Mesothelial cell of epicardium (in vitro differentiated cells): ENCODE measurements at regions not wholly inside any gene's neighbourhood (a gene's known extent, or its start where the extent isn't known, plus 50 kb on each side); places are given as distances from the start of the nearest gene placed in this dataset.

ENCODE experiments used
- DNase-seq, 2 experiments: peaks; one replicate each; pipeline ENCODE4 v3.0.0; 2021; ENCODE audit warnings: low spot score in 2 of 2; ENCODE audit not compliant: unreplicated experiment in 2 of 2
- H3K27ac Mint-ChIP-seq: 2 replicates; pipeline ENCODE4 v1.8.0; 2021; ENCODE audit warnings: mixed read lengths
- H3K27me3 Mint-ChIP-seq: 2 replicates; pipeline ENCODE4 v1.8.0; 2021; ENCODE audit warnings: low read depth, mixed read lengths
- H3K36me3 Mint-ChIP-seq: 2 replicates; pipeline ENCODE4 v1.8.0; 2021; ENCODE audit warnings: mixed read lengths
- H3K4me1 Mint-ChIP-seq: 2 replicates; pipeline ENCODE4 v1.8.0; 2021; ENCODE audit warnings: mixed read lengths
- H3K4me3 Mint-ChIP-seq: 2 replicates; pipeline ENCODE4 v1.8.0; 2021; ENCODE audit warnings: mild to moderate bottlenecking, moderate library complexity, mixed read lengths
- H3K9me3 Mint-ChIP-seq: 2 replicates; pipeline ENCODE4 v1.8.0; 2021; ENCODE audit warnings: mixed read lengths
- TF ChIP-seq, protein P1 (sequence below): fragments of 200-600 bp; sonication (generic); IDR thresholded peaks from one replicate; pipeline ENCODE4 v1.5.0; 2021; ENCODE audit warnings: antibody characterized with exemption; ENCODE audit not compliant: unreplicated experiment

DNA sequence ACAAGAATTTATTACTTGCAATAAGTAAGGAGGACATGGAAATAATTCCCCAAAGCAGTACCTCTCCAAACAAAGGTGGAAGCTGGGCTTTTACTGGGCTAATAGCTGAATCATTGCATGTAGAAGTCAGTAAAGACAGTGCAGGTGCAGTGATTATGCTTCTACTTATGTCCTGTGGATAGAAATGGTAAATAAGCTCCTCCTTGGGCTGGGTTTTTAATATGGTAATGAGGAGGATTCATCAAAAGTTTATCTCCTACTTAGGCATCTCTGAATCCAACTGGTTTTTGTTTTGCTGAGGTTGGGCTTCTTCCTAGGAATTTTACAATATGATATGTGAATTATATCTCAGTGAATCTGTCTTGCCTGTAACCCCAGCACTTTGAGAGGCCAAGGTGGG, 297.4 kb upstream of the MC4R start:
- TF ChIP-seq, protein P1, sequence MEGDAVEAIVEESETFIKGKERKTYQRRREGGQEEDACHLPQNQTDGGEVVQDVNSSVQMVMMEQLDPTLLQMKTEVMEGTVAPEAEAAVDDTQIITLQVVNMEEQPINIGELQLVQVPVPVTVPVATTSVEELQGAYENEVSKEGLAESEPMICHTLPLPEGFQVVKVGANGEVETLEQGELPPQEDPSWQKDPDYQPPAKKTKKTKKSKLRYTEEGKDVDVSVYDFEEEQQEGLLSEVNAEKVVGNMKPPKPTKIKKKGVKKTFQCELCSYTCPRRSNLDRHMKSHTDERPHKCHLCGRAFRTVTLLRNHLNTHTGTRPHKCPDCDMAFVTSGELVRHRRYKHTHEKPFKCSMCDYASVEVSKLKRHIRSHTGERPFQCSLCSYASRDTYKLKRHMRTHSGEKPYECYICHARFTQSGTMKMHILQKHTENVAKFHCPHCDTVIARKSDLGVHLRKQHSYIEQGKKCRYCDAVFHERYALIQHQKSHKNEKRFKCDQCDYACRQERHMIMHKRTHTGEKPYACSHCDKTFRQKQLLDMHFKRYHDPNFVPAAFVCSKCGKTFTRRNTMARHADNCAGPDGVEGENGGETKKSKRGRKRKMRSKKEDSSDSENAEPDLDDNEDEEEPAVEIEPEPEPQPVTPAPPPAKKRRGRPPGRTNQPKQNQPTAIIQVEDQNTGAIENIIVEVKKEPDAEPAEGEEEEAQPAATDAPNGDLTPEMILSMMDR = no peak
- H3K36me3 Mint-ChIP-seq = no peaks in the 10 kb centered on the region
- no peaks in the 10 kb centered on the region for H3K4me1 Mint-ChIP-seq
- H3K4me3 Mint-ChIP-seq = no peak overlapping the region
- peaks cover 4% of the 10 kb centered on the region for H3K27me3 Mint-ChIP-seq
- no peak overlapping the region for H3K27ac Mint-ChIP-seq
- no peaks in the 10 kb centered on the region for H3K9me3 Mint-ChIP-seq
- DNase-seq = no peak

DNA sequence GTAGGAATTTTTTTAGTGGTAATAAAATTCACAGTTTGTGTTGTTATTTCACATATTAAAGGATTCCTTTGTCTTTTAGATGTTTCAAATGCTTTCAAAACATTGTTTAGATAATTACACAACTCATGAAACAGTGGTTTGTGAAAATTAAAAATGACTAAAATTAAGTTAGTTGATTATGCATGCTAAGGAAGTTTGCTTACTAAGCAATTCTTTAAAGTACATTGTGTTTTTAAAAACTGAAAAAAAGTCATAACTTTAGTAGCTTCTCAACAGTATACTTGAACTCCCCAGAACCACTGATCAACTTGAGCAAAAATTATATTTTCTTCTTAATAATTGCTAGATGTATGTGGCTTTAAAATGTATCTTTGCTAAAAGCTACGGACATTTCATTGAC, 298.4 kb upstream of the MC4R start:
- Mint-ChIP-seq H3K36me3 (no peaks in the 10 kb centered on the region), H3K4me1 (no peaks in the 10 kb centered on the region), H3K27ac (no peak overlapping the region), H3K27me3 (peaks cover 4% of the 10 kb centered on the region), H3K9me3 (no peaks in the 10 kb centered on the region), H3K4me3 (no peak overlapping the region)
- no peak for DNase-seq
- TF ChIP-seq, protein P1 = no peak

DNA sequence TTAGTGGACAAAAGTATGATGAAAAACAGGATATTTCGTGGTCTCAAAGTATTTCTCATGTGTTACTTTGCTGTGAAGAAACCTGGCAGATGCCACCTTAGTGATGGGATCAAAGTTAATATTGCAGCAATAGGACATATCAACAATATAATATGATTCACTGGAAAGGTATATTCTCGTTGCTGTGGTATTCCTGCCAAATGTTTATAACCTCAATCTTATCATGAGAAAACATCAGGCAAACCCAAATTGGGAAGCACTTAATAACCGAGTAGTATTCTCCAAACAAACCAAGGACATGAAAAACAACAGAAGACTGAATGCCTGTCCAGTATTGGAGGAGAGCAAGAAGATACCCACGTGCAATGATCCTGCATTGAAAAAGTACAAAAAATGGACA, 302.6 kb upstream of the MC4R start:
- Mint-ChIP-seq H3K27ac (no peak overlapping the region), H3K9me3 (no peaks in the 10 kb centered on the region), H3K36me3 (no peaks in the 10 kb centered on the region), H3K27me3 (peaks cover 23% of the 10 kb centered on the region), H3K4me3 (no peak overlapping the region), H3K4me1 (no peaks in the 10 kb centered on the region)
- TF ChIP-seq, protein P1 = no peak
- DNase-seq = no peak

DNA sequence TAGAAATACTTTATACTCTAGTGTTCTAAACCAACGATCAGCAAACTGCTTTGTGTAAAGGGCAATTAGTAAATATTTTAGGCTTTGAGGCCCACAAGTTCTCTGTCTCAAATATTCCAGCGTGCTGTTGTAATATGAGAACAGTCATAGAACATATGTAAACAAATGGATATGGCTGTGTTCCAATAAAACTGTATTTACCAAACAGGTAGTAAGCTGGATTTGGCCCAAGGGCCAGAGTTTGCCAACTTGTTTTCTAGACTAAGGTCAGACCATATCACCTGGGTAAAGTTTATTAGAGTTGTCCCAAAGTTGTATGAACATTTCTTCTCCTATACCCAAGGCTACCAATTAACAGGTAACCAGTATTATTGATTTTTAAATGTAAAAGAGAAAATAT, 303.2 kb upstream of the MC4R start:
- Mint-ChIP-seq H3K27me3 (peaks cover 21% of the 10 kb centered on the region), H3K4me3 (no peak overlapping the region), H3K4me1 (no peaks in the 10 kb centered on the region), H3K27ac (no peak overlapping the region), H3K36me3 (no peaks in the 10 kb centered on the region), H3K9me3 (no peaks in the 10 kb centered on the region)
- no peak for DNase-seq
- TF ChIP-seq, protein P1 = no peak

DNA sequence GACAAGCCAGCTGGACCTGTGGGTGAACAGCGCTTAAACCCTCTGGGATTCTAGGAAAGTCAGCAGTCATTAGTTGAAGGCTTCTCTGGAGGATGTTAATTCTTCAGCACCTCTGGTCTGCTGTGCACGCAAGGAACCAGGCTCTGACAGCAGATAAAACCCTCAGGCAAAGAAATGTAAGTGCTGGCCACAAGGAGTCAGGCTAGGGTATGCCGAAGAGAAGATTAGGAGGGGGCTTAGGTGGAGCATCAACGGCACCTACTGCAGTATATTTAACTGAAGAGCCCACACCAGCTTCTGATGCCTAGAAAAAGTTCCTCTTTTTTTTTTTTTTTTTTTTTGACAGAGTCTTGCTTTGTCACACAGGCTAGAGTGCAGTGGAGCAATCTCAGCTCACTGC, 304.2 kb upstream of the MC4R start:
- TF ChIP-seq, protein P1 = no peak
- H3K27ac Mint-ChIP-seq = no peak overlapping the region
- no peaks in the 10 kb centered on the region for H3K9me3 Mint-ChIP-seq
- H3K4me3 Mint-ChIP-seq = no peak overlapping the region
- no peak for DNase-seq
- H3K4me1 Mint-ChIP-seq = no peaks in the 10 kb centered on the region
- H3K27me3 Mint-ChIP-seq = peaks cover 23% of the 10 kb centered on the region
- no peaks in the 10 kb centered on the region for H3K36me3 Mint-ChIP-seq

DNA sequence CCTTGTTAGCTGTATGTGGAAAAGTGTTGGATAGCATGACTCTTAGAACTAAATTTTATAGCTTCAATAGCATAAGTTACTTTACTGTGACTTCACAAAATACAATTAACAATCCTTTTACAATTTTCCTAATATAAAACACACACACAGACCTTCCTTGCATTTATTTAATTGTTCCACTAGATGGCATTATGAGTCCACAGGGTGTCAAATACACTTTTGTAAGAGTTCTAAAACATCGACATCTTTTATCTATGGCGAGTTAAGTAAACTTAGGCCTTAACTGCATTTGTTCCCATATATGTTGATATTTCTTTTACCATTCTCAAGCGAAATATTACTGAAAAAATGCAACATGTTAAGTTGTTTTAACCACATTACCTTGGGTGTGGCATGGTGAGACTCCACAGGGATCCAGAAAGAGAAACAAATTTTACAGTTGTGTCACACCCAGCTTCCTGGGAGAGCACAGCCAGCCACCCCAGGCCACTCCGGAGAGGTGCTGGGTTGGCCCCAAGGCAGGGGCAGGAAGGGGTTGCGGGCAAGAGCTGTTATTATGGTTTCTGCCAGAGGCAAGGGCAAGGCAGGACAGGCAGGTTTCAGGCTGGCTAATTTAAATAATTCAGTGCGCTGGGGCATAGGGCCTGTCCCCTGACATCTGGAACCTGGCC, 312.4 kb upstream of the MC4R start:
- DNase-seq = no peak
- H3K27ac Mint-ChIP-seq = no peak overlapping the region
- peaks cover 11% of the 10 kb centered on the region for H3K27me3 Mint-ChIP-seq
- H3K4me1 Mint-ChIP-seq = peaks cover 3% of the 10 kb centered on the region
- TF ChIP-seq, protein P1 = peak; percentile 48
- H3K9me3 Mint-ChIP-seq = no peaks in the 10 kb centered on the region
- no peak overlapping the region for H3K4me3 Mint-ChIP-seq
- H3K36me3 Mint-ChIP-seq = no peaks in the 10 kb centered on the region
